ENCODE measurements at regions not wholly inside any gene's neighbourhood (a gene's known extent, or its start where the extent isn't known, plus 50 kb on each side); places are given as distances from the start of the nearest gene placed in this dataset.

GRCh38 chr2:16430846-16431245 is 234.8 kb downstream of the CYRIA start:
- H3K23ac ChIP-seq (ENCODE audit: low read depth, low read length) = no peak overlapping the region
- WGBS, 2 experiments (ENCODE audit: extremely low coverage in 2 of 2, insufficient read length in 1 of 2) = no CpG with 5 or more reads among the region's 3 CpGs
- H3K9me3 ChIP-seq (ENCODE audit: control insufficient read depth, insufficient read depth, low read length) = peaks cover 22% of the 10 kb centered on the region
- H3K4me3 ChIP-seq (ENCODE audit: insufficient read depth, low read depth, low read length) = no peak overlapping the region
- H3K36me3 ChIP-seq (ENCODE audit: control insufficient read depth, insufficient read depth, low read length) = no peaks in the 10 kb centered on the region
- H2AK5ac ChIP-seq (ENCODE audit: low read depth, low read length) = no peak overlapping the region
- dilution Hi-C loops (cut with HindIII; ENCODE audit: low sequenced_read_pairs, unreplicated experiment) (no loop called here), in situ Hi-C loops (cut with MboI; ENCODE audit: low sequenced_read_pairs) (no loop called here), intact Hi-C loops (cut with micrococcal nuclease) (no loop called here)
- no peak overlapping the region for H3K18ac ChIP-seq (ENCODE audit: low read depth, low read length)
- H3K4me2 ChIP-seq (ENCODE audit: low read depth, low read length) = no peak overlapping the region
- H2BK20ac ChIP-seq (ENCODE audit: low read depth, low read length) = no peak overlapping the region
- ATAC-seq (ENCODE audit: low read depth) (no peak), DNase-seq (no peak)
- H3K79me1 ChIP-seq (ENCODE audit: low read depth in 1 of 2, low read length in 2 of 2) = no peaks in the 10 kb centered on the region
- no peak overlapping the region for H2AK9ac ChIP-seq (replicated peaks; ENCODE audit: low read depth, low read length, poor library complexity)
- no peak overlapping the region for H4K8ac ChIP-seq (ENCODE audit: low read depth in 2 of 2, low read length in 2 of 2)
- H3K27me3 ChIP-seq (ENCODE audit: control insufficient read depth, insufficient read depth, low read length) = no peaks in the 10 kb centered on the region
- no peaks in the 10 kb centered on the region for H3K9me1 ChIP-seq (ENCODE audit: insufficient read depth, low read length)
- H3K56ac ChIP-seq (ENCODE audit: extremely low read depth, insufficient read depth, low read length) = no peak overlapping the region
- CTCF ChIA-PET = no interaction called here
- POLR2A ChIA-PET (ENCODE audit: unreplicated experiment) = no interaction called here
- H4K91ac ChIP-seq (ENCODE audit: insufficient read depth, low read depth, low read length) = no peak overlapping the region
- H2BK5ac ChIP-seq (ENCODE audit: low read depth, low read length, poor library complexity, severe bottlenecking) = no peak overlapping the region
- TF ChIP-seq RCOR1 (IDR thresholded peaks at IDR 0.05; ENCODE audit: insufficient replicate concordance, low read length) (no peak), ELK1 (IDR thresholded peaks at IDR 0.05; ENCODE audit: borderline replicate concordance, low read depth, low read length) (no peak)
- H4K5ac ChIP-seq (ENCODE audit: low read depth, low read length) = no peak overlapping the region
- no peak overlapping the region for H3K9ac ChIP-seq (ENCODE audit: low read depth, low read length)
- H3K27ac ChIP-seq (ENCODE audit: insufficient read depth, low read length) = no peak overlapping the region
- H4K20me1 ChIP-seq (ENCODE audit: insufficient read depth, low read length) = no peaks in the 10 kb centered on the region
- H3K4ac ChIP-seq (ENCODE audit: low read depth, low read length) = no peak overlapping the region
- H2AFZ ChIP-seq (replicated peaks; ENCODE audit: low read length, poor library complexity) = no peak overlapping the region
- BruUV-seq (replicated peaks) = no TSS peak
- no peak overlapping the region for H3K14ac ChIP-seq (replicated peaks; ENCODE audit: low read depth, low read length)
- H2BK15ac ChIP-seq (ENCODE audit: low read depth, low read length) = no peak overlapping the region
- H3K4me1 ChIP-seq (ENCODE audit: control insufficient read depth, insufficient read depth, low read length) = no peaks in the 10 kb centered on the region
- H2BK120ac ChIP-seq (ENCODE audit: low read depth, low read length) = no peak overlapping the region

Measured in IMR-90 (cell line).